Astrocyte of the spinal cord (primary cell): ENCODE measurements at regions not wholly inside any gene's neighbourhood (a gene's known extent, or its start where the extent isn't known, plus 50 kb on each side); places are given as distances from the start of the nearest gene placed in this dataset.

Experiments used
- DNase-seq: peaks from one replicate; pipeline ENCODE4 v3.0.0; 2011; ENCODE audit warnings: low read depth, low spot score
- H3K4me3 ChIP-seq: 2 replicates; pipeline ENCODE4 v1.5.1; 2011; ENCODE audit warnings: low read depth, mild to moderate bottlenecking, low read length, moderate library complexity
- in situ Hi-C: cut with HindIII; loops from 2 replicates; pipeline ENCODE4 v1.10.0; 2017; ENCODE audit warnings: low sequenced_read_pairs
- TF ChIP-seq, protein P1 (sequence below): IDR thresholded peaks from 2 replicates; pipeline ENCODE4 v1.5.1; 2012; ENCODE audit warnings: low read depth, mild to moderate bottlenecking, low read length, inconsistent platforms

DNA sequence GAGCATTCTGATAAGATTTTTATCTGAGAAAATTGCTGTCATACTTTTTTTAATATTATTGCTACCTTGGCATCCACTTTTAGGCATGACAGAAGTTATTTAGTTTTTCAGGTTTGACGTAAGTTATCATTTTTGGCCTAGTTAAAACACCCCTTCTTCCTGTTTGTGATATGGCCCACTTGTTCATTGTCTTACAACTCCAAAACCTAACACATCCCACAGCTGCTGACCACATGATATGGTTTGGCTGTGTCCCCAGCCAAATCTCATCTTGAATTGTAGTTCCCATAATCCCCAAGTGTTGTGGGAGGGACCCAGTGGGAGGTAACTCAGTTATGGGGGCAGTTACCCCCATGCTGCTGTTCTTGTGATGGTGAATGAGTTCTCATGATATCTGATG is 388.1 kb downstream of the SLC4A3 start:
- DNase-seq: no peak
- in situ Hi-C loops: no loop called here
- TF ChIP-seq, protein P1, sequence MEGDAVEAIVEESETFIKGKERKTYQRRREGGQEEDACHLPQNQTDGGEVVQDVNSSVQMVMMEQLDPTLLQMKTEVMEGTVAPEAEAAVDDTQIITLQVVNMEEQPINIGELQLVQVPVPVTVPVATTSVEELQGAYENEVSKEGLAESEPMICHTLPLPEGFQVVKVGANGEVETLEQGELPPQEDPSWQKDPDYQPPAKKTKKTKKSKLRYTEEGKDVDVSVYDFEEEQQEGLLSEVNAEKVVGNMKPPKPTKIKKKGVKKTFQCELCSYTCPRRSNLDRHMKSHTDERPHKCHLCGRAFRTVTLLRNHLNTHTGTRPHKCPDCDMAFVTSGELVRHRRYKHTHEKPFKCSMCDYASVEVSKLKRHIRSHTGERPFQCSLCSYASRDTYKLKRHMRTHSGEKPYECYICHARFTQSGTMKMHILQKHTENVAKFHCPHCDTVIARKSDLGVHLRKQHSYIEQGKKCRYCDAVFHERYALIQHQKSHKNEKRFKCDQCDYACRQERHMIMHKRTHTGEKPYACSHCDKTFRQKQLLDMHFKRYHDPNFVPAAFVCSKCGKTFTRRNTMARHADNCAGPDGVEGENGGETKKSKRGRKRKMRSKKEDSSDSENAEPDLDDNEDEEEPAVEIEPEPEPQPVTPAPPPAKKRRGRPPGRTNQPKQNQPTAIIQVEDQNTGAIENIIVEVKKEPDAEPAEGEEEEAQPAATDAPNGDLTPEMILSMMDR: no peak
- H3K4me3 ChIP-seq: no peak overlapping the region

DNA sequence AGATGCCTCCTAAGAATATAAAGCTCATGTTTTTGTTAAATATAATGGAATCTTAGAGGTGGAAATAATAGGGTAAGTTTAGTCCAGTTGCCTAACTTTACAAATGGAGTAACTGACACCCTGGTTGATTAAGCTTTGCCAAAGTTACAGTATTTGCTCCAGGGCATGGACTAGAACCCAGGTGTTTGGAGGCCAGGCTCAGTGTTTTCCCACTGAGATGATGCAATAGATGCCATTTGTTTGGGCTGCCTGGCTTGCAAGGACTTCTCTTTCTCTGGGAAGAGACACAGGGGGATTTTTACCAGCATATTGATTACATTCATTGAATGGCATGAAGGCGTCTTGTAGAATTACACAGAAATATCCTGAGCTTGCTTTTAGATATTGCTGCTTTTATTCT is 397.8 kb downstream of the SLC4A3 start:
- DNase-seq: no peak
- in situ Hi-C loops: no loop called here
- TF ChIP-seq, protein P1: no peak
- no peak overlapping the region for H3K4me3 ChIP-seq

DNA sequence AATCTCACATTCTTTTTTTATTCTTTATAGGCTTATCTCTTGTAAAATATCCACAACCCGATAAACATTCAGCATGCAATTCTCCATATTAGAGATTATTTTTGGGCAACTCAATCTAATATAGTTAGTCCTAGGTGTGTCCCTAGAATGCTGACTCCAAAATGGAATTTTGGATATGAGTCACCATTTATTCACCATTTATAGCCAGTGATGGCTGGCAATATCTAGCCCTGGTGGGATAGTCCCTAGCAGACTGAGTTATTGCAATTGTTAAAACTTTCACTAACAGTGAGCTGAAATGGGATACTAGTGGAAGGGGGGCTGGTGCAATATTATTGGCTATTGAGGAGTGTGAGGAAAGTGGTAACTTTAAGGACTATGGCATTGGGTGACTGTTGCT is 401.6 kb downstream of the SLC4A3 start:
- no peak for DNase-seq
- H3K4me3 ChIP-seq: no peak overlapping the region
- TF ChIP-seq, protein P1: no peak
- in situ Hi-C loops: no loop called here

DNA sequence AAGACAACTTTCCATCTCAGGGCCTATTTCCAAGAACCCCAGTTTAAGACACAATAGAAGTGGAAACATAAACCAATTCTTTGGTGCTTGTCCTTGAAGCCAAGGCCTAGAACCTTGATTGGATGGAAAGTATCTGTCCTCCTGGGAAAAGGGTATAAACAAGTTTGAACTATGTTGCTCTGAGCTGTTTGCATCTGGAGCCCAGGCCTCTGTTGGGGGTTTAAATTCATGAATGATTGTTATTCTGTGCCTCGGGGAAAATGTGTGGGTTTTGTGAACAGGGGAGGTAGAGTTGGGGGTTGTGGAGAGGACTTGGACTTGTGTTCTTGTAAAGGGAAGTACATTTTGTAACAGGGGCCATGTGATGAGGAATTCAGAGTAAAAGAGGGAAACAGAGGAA is 406.1 kb downstream of the SLC4A3 start:
- in situ Hi-C loops: no loop called here
- H3K4me3 ChIP-seq: no peak overlapping the region
- TF ChIP-seq, protein P1: no peak
- no peak for DNase-seq

DNA sequence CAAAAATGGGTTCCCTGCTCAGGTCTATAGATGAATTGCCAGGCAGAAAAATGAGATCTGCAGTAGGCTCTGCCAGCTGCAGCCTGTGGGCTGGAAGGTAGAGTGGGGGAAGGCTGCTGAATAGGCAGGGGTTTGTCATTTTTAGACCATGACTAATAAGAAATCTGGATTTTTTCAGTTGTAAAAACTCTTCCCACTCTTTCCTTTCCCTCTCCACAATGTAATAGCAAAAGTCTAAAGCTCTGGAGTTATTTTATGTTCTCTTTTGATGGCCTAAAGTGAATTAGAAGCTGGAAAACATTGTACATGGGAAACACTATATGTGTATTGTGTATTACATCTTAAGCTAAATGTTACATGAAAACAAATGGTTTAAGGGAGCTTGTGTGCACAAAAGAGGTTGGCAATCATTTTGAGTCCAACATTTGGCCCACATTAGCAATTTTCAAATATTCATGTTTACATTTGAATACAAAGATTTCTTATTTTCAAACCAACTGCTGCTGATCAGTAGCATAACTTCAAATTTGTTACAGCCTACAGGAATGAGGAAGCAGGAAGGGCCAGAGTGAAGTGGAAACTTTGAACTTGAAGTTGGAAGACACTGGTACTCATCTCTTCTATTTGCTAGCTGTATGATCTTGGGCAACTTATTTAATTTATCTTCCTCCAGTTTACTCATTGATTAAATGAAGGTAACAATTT is 407.1 kb downstream of the SLC4A3 start:
- no peak overlapping the region for H3K4me3 ChIP-seq
- in situ Hi-C loops: no loop called here
- TF ChIP-seq, protein P1: no peak
- DNase-seq: peak; percentile 60

DNA sequence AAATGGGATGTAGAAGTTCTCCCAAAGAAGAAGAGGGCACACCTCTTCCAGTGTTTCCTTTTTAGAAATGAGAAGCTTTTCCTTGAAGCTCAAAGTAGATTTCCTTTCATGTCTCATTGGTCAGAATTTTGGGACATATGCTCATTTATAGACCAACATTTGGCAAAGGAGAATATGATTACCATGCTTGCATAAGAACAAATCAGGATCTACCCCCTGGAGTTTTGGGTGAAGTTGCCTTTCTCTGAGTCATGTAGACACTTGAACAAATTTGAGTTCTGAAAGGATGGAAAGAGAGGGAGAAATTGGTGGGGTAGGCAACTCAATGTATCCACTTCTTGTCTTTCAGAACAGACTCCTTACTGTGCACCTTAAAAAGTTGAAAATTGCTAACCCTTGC is 409.0 kb downstream of the SLC4A3 start:
- no peak overlapping the region for H3K4me3 ChIP-seq
- peak; percentile 26 for DNase-seq
- in situ Hi-C loops: no loop called here
- TF ChIP-seq, protein P1: no peak
